Kidney (tissue), 13 donors: ENCODE measurements at regions not wholly inside any gene's neighbourhood (a gene's known extent, or its start where the extent isn't known, plus 50 kb on each side); places are given as distances from the start of the nearest gene placed in this dataset.

ENCODE experiments used
- DNase-seq, 5 donors: peaks; one replicate each; pipeline ENCODE4 v3.0.0-alpha.2; 2013 to 2020
- FAIRE-seq: peaks from 2 replicates; lab custom pipeline; 2012; peaks lifted over from hg19 to GRCh38; lab: Jason Lieb, UNC
- H3K27ac ChIP-seq, 2 donors: one replicate each; pipeline ENCODE4 v1.7.0; 2013; ENCODE audit warnings: low read depth in 2 of 2, low read length in 2 of 2, inconsistent platforms in 1 of 2
- H3K27me3 ChIP-seq: one replicate; pipeline ENCODE4 v1.7.1; 2013; ENCODE audit warnings: low read length, inconsistent platforms; ENCODE audit not compliant: control insufficient read depth, insufficient read depth
- H3K36me3 ChIP-seq, 3 donors: one replicate each; pipeline versions ENCODE4 v1.7.0 to v1.7.1; 2013; ENCODE audit warnings: low read length in 3 of 3, control low read depth in 1 of 3, inconsistent platforms in 1 of 3; ENCODE audit not compliant: insufficient read depth in 3 of 3, control insufficient read depth in 2 of 3
- H3K4me1 ChIP-seq, 3 donors: one replicate each; pipeline versions ENCODE4 v1.7.0 to v1.7.1; 2013; ENCODE audit warnings: low read length in 3 of 3, inconsistent platforms in 1 of 3, low read depth in 1 of 3; ENCODE audit not compliant: control insufficient read depth in 2 of 3, insufficient read depth in 2 of 3
- H3K4me3 ChIP-seq, 3 donors: one replicate each; pipeline versions ENCODE4 v1.7.0 to v1.8.1; 2013; ENCODE audit warnings: low read length in 3 of 3, control low read depth in 1 of 3, inconsistent platforms in 1 of 3
- H3K9ac ChIP-seq, 3 donors: one replicate each; pipeline versions ENCODE4 v1.7.0 to v1.7.1; 2013; ENCODE audit warnings: low read length in 3 of 3, control low read depth in 1 of 3, inconsistent platforms in 1 of 3
- H3K9me3 ChIP-seq, 3 donors: one replicate each; pipeline versions ENCODE4 v1.7.0 to v1.7.1; 2013; ENCODE audit warnings: low read length in 3 of 3, control low read depth in 1 of 3, inconsistent platforms in 1 of 3; ENCODE audit not compliant: control insufficient read depth in 2 of 3, insufficient read depth in 1 of 3
- intact Hi-C: fragments of 100-400 bp; cut with DNase I; formaldehyde crosslinking; loops from one replicate; pipeline ENCODE4 v1.11.1; 2022
- TF ChIP-seq, protein P1 (sequence below): IDR thresholded peaks from 3 replicates; pipeline ENCODE4 v1.5.1; 2012; ENCODE audit warnings: mild to moderate bottlenecking, moderate library complexity, borderline replicate concordance; ENCODE audit not compliant: insufficient read depth; ENCODE audit errors: extremely low read depth
- donor health status: control.
- donor health status: control.
- donor health status: control.
- donor health status: control.
- donor health status: control.
- donor health status: DM: yes; HTN: yes; CAD: no.
- donor health status: Normal renal cell carcinoma (clear cell type).

DNA sequence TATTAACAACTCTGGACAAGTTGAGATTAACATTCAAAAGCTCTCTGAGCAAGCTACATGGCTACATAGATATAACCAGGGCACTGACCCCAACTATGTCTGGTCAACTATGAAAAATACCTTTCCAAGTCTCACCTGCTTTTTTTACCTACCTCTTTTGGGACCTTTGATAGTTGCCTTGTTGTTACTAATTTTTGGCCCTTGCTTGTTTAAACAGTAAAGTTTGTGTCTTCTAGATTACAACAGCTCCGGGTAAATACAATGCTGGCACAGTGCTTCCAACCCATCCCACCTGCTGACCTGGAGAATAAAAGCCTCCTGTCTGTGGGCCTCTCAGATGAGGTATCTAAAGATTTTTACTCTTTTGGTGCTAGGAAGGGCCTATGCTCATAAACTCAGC is 1036.6 kb downstream of the NAALADL2 start:
- Histone ChIP-seq H3K36me3 (no peaks in the 10 kb centered on the region), H3K4me1 (no peaks in the 10 kb centered on the region), H3K4me3 (no peak overlapping the region), H3K9me3 (no peaks in the 10 kb centered on the region), H3K27me3 (no peaks in the 10 kb centered on the region), H3K9ac (no peak overlapping the region), H3K27ac (no peak overlapping the region)
- TF ChIP-seq, protein P1, sequence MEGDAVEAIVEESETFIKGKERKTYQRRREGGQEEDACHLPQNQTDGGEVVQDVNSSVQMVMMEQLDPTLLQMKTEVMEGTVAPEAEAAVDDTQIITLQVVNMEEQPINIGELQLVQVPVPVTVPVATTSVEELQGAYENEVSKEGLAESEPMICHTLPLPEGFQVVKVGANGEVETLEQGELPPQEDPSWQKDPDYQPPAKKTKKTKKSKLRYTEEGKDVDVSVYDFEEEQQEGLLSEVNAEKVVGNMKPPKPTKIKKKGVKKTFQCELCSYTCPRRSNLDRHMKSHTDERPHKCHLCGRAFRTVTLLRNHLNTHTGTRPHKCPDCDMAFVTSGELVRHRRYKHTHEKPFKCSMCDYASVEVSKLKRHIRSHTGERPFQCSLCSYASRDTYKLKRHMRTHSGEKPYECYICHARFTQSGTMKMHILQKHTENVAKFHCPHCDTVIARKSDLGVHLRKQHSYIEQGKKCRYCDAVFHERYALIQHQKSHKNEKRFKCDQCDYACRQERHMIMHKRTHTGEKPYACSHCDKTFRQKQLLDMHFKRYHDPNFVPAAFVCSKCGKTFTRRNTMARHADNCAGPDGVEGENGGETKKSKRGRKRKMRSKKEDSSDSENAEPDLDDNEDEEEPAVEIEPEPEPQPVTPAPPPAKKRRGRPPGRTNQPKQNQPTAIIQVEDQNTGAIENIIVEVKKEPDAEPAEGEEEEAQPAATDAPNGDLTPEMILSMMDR: no peak
- no peak for DNase-seq
- no peak for FAIRE-seq
- intact Hi-C loops: no loop called here

DNA sequence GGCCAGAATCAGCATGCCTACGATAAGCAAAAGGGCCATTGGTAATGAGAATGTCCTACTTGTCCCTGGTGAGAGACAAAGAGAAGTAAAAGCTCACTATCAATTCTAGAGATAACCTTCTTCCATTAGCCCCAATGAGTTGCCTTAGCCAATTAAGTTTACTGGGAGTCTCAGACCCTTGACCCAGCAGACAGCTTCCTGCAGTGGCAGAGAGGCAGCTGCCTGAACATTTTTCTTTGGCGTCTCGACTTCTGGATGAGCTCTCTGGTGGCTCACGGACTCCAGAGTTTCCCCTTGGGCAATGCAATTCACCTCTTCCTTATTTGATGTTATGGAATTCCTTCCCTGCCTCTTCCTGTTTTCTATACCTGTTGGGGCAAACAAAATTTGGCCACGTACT is 1034.4 kb downstream of the NAALADL2 start:
- no peak for DNase-seq
- Histone ChIP-seq H3K36me3 (no peaks in the 10 kb centered on the region), H3K9me3 (no peaks in the 10 kb centered on the region), H3K4me1 (no peaks in the 10 kb centered on the region), H3K27ac (no peak overlapping the region), H3K27me3 (no peaks in the 10 kb centered on the region), H3K4me3 (no peak overlapping the region), H3K9ac (no peak overlapping the region)
- no peak for FAIRE-seq
- intact Hi-C loops: no loop called here
- TF ChIP-seq, protein P1: no peak

DNA sequence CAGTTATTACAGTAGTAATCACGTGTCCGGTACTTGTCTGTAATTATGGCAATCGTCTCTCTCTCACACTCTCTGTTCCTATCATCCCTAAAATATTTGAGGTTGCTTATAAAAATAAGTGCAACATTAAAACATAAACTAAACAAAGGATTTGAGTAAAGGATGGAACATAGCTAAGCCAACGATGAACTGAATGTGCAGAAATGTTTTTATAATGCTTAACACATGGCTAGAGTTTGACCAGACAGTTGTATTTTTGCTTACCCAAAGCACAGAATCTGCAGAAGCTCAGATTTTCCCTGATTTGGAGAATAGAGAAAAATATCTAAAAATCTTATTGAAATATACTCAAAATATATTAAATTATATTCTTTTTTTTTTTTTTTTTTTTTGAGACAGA is 1030.9 kb downstream of the NAALADL2 start:
- Histone ChIP-seq H3K9me3 (no peaks in the 10 kb centered on the region), H3K36me3 (no peaks in the 10 kb centered on the region), H3K9ac (no peak overlapping the region), H3K27me3 (no peaks in the 10 kb centered on the region), H3K27ac (no peak overlapping the region), H3K4me3 (no peak overlapping the region), H3K4me1 (no peaks in the 10 kb centered on the region)
- intact Hi-C loops: no loop called here
- DNase-seq (no peak), FAIRE-seq (no peak)
- TF ChIP-seq, protein P1: no peak

DNA sequence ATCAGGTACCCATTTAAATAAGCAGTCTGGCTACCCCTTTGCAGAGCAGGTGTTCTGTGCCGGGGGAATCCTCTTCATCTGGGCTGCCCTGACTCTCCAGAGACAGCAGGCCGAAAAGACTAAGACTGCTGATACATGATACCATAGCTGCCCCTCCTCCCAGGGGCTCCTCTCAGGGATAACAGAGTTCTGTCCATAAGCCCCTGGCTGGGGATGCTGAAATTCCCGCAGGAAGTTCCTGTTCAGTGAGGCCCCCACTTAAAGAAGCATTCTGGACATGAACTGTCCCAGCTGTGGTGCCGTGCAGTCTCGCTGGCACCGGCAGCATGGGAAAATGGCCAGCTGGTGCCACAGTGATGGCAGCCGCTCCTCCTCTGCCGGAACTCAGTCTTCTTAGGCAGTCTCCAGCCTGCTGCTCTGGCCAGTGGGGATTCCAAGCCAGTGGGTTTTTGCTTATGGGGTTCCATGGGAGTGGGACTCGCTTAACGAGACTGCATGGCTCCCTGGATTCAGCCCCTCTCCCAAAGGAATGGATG is 1026.2 kb downstream of the NAALADL2 start:
- Histone ChIP-seq H3K9me3 (no peaks in the 10 kb centered on the region), H3K27me3 (no peaks in the 10 kb centered on the region), H3K4me1 (no peaks in the 10 kb centered on the region), H3K9ac (no peak overlapping the region), H3K4me3 (no peak overlapping the region), H3K36me3 (no peaks in the 10 kb centered on the region), H3K27ac (no peak overlapping the region)
- TF ChIP-seq, protein P1: no peak
- DNase-seq (peak in 4 of 5 donors; percentile 13 to 32 (median 25)), FAIRE-seq (no peak)
- intact Hi-C loops: no loop called here
